AG09309 (cell line): ENCODE measurements at regions not wholly inside any gene's neighbourhood (a gene's known extent, or its start where the extent isn't known, plus 50 kb on each side); places are given as distances from the start of the nearest gene placed in this dataset.

Experiments used
- DNase-seq: peaks from one replicate; pipeline ENCODE4 v3.0.0-alpha.2; 2010; ENCODE audit warnings: low read depth
- H3K4me3 ChIP-seq: 2 replicates; pipeline ENCODE4 v1.5.1; 2011; ENCODE audit warnings: mild to moderate bottlenecking, low read depth, low read length, moderate library complexity; ENCODE audit not compliant: control insufficient read depth
- TF ChIP-seq, protein P1 (sequence below): IDR thresholded peaks from 2 replicates; pipeline ENCODE4 v1.5.1; 2011; ENCODE audit warnings: mild to moderate bottlenecking, low read depth, low read length, inconsistent platforms; ENCODE audit not compliant: insufficient read depth, control insufficient read depth; ENCODE audit errors: missing control alignments

DNA sequence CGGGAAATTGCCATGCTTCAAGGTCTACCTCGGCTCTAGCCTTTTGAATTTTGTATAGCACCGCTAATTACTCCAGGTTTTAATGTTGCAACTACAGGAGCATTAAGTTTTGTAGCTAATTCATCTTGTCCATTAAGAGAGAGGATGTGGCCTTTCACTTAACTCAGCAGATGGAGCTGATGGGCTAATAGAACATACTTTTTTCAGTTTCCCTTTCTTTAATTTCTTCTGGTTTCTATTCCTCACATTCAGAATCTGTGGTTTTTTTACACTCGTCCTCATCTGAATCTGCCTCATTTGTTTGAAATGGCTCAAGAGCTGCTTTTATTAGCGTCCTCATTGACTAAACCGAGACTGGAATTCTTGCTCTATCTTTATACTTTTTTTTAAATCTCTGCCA is 2085.7 kb upstream of the C9orf72 start:
- no peak overlapping the region for H3K4me3 ChIP-seq
- TF ChIP-seq, protein P1, sequence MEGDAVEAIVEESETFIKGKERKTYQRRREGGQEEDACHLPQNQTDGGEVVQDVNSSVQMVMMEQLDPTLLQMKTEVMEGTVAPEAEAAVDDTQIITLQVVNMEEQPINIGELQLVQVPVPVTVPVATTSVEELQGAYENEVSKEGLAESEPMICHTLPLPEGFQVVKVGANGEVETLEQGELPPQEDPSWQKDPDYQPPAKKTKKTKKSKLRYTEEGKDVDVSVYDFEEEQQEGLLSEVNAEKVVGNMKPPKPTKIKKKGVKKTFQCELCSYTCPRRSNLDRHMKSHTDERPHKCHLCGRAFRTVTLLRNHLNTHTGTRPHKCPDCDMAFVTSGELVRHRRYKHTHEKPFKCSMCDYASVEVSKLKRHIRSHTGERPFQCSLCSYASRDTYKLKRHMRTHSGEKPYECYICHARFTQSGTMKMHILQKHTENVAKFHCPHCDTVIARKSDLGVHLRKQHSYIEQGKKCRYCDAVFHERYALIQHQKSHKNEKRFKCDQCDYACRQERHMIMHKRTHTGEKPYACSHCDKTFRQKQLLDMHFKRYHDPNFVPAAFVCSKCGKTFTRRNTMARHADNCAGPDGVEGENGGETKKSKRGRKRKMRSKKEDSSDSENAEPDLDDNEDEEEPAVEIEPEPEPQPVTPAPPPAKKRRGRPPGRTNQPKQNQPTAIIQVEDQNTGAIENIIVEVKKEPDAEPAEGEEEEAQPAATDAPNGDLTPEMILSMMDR: no peak
- DNase-seq: no peak

DNA sequence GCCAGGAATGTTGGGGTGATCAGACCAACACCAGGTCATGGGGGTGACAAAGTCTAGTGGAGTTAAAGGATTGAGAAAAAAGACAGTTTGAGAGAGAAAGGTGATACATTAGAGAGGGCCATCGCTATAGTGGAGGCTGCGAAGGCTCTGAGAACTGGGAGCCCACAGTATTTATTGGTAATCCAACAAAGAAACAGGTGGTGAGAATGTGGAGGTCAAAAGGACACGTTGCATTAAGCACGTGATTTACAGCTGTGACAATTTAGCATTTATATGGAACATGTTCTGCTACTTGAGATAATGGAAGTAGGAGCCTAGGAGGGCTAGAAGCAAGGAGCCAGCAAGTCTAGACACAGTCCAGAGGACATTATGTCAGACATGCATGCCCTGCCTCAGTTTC is 2086.5 kb upstream of the C9orf72 start:
- TF ChIP-seq, protein P1: no peak
- H3K4me3 ChIP-seq: no peak overlapping the region
- no peak for DNase-seq

DNA sequence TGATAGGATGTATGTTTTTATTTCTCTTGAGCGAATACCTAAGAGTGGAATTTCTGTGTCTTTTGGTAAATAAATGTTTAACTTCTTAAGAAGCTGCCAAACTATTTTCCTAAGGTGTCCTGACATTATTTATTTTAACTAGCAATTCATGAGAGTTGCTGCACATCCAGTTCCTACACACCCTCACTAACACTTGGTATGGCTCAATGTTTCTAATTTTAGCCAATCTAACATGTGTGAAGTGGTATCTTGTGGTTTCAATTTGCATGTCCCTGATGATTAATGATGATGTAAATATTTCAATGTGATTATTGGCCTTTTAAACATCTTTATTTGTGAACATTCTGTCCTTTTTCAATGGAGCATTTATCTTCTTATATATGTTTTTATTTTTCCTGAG is 2095.5 kb upstream of the C9orf72 start:
- TF ChIP-seq, protein P1: no peak
- no peak for DNase-seq
- H3K4me3 ChIP-seq: no peak overlapping the region

DNA sequence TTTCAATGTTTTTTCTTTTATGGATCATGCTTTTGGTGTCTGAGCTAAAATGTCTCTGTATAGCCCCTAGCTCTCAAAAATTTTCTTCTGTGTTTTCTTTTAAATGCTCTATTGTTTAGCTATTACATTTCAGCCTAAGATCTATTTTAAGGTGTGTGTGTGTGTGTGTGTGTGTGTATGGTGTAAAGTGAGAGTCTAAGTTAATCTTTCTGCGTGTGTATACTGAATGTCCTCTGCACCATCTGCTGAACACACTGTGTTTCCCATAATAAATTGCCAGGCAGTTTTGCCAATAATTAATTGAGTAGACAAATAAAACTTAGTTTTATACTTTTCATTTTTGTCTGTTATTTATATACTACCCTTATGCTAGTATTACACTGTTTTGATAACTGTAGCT is 2096.3 kb upstream of the C9orf72 start:
- TF ChIP-seq, protein P1: no peak
- H3K4me3 ChIP-seq: no peak overlapping the region
- no peak for DNase-seq

DNA sequence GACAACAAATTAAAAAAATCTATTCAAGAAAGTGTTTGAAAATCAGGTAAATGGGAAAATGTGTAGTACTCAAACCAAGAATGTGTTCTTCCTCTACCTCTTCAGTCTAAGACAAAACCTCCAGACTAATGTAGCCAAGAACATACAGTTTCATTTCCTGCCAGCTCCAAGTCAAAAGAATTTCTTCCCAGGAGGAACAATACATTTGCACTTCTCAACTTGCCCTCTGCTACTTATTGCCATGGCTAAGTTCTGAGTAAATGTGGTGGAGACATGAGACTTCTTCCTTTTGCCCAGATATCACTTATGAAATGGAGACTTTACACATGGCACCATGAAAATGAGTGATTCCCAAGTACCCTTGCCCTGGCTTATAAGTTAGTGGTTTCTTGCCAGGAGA is 2112.2 kb upstream of the C9orf72 start:
- TF ChIP-seq, protein P1: no peak
- no peak overlapping the region for H3K4me3 ChIP-seq
- DNase-seq: no peak

DNA sequence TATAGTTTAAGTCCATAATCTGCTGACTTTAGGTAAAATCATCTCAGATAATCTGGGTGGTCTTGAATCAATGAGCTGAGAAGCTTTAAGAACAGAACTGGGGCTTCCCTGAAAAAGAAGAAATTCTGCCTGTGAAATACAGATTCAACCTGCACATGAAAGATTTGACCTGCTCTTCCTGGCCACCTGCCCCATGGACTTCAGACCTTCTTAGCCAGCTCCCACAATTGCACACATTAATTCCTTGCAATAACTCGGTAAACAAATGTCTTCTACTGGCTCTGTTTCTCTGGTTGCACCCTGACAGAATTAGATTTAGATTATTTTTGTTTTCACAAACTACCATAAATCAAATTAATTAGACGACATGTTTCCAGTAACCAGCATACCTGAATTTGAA is 2117.9 kb upstream of the C9orf72 start:
- TF ChIP-seq, protein P1: no peak
- DNase-seq: no peak
- H3K4me3 ChIP-seq: no peak overlapping the region
